Erythroblast (primary cell): ENCODE measurements at regions not wholly inside any gene's neighbourhood (a gene's known extent, or its start where the extent isn't known, plus 50 kb on each side); places are given as distances from the start of the nearest gene placed in this dataset.

Source experiments
- DNase-seq, 2 experiments: peaks; one replicate each; lab custom pipeline; 2025; lab: John Stamatoyannopoulos, UW
- GATA1 ChIP-seq: IDR thresholded peaks from 2 replicates; pipeline ENCODE4 v1.6.1; 2011; ENCODE audit warnings: low read depth, mild to moderate bottlenecking, control low read depth, low read length, moderate library complexity
- POLR2A ChIP-seq: IDR thresholded peaks from 2 replicates; pipeline ENCODE4 v1.6.1; 2011; ENCODE audit warnings: mild to moderate bottlenecking, low read length

DNA sequence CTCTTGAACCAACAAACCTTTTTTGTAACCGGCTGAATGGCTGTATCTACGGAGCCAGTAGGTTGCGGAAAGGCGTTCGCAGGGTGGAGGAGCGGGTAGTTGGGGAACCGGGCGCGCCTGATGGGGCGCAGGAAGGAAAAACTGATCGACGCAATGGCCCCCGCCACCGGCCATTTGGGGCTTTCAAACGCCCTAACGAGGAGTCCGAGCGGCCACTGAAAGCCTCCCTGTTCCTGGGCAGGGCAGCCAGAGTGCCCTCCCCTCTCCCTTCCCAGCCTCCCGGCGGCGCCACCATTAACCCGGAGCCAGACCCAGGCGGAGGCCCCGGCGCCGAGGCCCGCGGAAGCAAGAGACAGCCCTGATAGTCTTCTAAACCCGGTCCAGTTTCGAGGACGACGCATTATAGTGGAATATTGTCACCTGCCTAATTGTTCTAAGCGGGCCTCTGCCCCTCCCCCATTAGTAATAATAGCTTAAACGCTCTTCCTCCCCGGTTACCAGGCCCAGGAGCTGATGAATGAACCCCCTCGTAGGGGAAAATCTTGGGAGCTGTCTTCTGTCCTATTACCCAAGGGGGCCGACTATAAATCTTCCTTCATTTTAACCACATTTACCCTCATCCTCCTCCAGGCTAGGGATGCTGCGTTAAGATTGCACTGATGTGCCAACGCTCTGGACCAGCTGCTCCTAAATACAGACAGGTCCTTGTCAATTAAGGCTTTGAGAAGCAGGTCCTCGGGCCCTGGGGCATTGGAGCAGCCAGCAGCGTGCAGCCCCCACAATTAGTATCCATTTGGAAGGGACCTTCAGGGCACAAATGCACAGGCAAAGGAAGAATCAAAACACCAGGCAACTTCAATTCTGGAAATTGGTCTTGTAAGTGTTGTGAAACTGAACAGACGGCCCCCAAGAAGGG lies 61.6 kb upstream of the TMEM33 start:
- DNase-seq: no peak
- TF ChIP-seq POLR2A: no peak
- no peak for TF ChIP-seq GATA1

DNA sequence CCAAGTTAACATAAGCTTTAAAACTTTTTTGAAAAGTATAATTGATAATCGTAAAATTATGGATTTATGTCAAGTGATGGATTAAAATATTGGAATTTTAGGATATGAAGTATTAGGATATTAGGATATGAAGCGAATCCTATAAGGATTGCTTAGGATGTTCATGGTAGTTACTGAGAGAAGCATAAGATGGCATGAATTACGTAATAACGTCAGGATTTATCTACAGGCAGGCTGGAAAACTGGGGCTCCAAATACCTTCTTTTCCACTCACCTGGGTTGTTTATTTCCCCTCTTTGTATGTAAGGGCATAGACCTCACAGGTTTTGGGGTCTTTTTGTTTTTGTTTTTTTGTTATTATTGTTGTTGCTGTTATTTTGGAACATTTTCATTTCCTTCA lies 65.2 kb upstream of the TMEM33 start:
- no peak for TF ChIP-seq POLR2A
- no peak for TF ChIP-seq GATA1
- no peak for DNase-seq

DNA sequence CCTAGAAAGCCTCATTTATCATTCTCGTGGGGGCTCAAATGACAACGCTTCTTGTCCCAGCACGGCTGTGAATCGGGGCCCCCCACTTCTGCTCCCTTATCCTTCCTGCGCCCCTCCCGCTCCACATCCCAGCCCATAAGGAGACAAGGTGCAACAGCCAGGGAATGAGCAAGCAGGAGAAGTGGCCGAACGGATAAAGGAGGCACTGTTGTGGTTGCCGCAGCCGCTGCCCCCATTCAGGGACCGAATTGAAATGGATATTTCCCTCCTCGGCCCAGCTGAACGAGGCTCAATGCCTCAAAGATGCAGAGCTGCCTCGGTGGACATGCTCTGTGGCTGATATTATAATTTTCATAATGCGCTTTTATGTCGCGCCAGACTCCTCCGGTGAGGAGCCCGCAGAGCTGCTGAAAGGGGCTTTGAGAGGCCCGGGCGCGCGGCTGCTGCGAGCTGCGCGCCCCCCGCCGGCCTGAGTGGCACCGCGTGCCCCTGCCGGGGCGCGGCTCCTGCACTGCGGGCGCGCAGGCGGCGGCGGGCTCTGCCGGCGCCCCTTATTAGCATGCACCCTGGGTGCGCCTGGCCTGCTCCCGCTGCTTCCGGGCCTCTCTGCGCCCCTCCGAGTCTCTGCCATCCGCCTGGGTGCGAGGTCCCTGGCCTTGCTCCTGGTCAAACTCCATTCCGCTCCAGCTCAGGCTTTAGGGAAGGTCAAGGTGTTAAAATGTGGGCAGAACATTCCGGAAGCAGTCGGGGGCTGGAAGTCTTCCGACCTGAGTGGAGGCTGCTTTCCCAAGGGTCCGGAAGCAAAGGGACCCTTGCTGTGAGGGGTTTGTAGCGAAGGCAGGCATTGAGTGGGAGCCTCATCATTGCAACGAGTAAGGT lies 68.2 kb upstream of the TMEM33 start:
- no peak for DNase-seq
- TF ChIP-seq POLR2A (no peak), GATA1 (no peak)

DNA sequence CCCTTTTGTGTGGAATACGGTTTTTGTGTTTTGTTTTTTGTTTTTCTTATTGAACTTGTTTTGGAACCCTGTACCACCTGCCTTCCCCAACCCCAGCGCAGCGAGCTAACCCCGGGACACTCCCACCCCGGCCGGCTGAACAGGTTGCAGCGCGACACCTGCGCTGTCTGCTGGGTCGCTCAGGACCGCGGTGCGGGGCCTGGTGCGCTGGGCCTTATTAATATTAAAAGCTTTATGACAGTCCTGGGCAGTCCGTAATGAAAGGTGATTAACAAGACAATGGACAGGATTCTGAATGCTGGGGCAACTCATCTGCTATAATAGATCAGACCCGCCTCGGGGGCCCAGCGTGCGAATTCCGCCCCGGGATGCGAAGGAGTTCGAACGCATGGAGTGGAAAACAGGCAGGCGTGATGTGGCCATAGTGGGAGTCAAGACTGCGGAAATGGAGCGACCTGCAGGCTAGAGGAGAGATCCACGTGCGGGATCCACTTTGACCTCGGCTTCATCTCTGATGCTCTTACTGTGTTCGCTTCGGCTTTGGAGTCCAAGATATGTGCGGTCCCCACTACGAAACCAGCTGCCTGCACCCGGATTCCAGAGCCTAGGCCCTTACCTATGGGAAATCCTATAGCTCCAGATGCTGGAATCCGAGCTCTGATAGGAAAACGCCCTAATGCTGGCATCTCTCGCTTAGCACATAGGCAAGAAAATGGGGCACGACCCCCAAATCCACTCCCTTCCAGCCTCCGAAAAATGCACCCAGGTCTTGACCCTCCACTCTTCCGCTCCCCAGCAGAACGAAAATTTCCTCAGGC lies 69.0 kb upstream of the TMEM33 start:
- no peak for DNase-seq
- no peak for TF ChIP-seq GATA1
- no peak for TF ChIP-seq POLR2A

DNA sequence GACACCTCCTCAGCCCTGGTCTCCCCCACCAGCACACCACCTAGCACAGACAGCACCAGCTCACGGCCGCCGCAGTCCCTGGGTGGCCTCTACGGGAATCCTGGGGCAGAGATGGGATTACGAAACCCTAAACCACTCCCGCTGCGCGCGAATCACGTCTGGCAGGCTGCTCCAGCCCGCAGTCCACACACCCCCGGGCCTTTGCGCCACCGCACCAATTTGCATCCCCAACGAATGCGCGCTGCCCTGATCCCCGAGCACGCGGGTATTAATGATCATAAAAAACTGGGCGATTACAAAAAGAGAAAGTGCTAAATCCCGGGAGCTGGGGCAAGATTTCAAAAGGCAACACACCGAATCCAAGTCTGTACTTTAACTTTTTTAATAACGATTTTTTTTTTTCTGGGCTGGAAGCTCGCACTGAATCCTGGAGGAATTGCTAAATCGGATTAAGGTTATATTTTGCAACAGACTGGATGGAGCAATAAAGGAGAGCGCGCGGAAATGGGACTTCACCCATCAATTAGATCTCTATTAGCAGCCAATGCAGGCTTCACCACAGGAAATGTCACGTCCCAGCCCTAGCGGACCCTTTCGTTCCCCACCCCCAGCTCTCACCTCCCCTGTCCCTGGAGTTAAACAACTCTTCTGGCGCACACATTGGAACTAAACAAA lies 69.8 kb upstream of the TMEM33 start:
- TF ChIP-seq GATA1: no peak
- no peak for TF ChIP-seq POLR2A
- no peak for DNase-seq

DNA sequence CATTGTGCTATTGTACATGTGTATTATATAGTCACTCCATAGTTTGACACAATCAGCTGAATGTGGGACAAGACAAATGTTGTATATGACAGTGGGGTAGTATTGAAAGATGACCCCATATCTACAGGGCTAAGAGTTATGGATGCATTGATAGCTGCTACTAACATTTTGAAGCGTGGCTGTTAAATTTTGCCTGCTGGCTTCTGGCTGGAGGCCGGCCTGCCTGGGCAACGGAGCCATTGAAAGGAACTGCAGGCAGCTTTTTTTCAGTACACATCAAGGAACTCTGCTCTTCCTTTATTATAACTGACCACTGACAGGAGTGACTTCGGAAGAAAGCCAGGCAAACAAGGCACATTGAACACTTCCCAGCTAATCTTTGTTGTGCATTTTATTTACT lies 76.1 kb upstream of the TMEM33 start:
- no peak for DNase-seq
- TF ChIP-seq GATA1 (no peak), POLR2A (no peak)

DNA sequence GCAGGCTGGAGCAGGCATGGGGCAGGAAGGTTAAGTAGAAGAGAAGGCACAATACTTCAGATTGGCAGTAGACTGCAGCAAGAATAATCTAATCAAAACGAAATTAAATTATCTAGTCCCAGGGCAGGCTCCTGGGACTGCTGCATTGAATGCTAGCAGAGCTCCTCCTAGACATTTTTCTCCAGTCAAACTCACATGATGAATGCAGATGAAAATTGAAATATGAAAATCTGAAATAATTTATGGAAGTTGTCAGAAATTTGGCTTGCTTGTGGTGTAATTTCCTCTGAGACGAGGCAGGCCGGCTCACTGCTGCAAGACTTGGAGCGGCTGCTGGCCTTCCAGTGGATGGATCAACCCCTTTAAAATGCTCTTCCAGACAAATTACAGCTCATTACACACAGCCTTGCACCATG lies 78.0 kb upstream of the TMEM33 start:
- no peak for DNase-seq
- no peak for TF ChIP-seq GATA1
- no peak for TF ChIP-seq POLR2A

DNA sequence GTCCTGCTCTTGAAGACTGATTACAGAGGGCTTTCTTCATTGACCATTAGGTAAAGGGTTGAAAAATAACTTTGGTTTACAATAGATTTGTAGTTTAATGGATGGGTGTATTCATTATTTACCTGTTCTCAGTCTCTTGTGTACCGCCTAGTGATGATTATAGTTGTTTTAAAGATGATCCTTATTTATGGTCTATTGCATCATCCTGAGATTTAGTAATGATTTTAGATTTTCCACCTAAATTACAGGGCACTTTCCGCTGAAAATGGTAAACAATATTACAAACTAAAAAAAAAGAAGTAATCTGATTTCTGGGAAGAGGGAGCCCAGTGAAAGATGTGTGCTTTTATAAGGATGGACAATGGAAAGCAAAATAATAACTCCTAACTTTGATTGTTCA lies 78.4 kb upstream of the TMEM33 start:
- no peak for DNase-seq
- TF ChIP-seq POLR2A (no peak), GATA1 (no peak)

DNA sequence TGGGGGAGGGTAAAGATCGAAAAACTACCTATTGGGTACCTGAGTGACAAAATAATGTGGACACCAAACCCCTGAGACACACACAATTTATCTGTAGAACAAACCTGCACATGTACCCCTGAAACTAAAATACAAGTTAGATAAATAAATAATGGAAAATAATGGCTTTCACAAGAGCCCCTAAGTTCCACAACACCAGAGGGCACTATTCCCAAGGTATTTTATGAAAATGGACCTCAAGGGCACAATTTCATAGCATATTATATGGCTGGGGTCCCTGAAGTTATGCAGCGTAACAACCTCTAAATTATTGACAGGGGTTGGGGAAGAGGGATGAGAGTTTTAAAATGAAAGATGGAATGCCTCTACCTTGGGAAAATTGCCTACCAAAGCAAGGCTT lies 81.3 kb upstream of the TMEM33 start:
- no peak for DNase-seq
- TF ChIP-seq POLR2A: no peak
- no peak for TF ChIP-seq GATA1

DNA sequence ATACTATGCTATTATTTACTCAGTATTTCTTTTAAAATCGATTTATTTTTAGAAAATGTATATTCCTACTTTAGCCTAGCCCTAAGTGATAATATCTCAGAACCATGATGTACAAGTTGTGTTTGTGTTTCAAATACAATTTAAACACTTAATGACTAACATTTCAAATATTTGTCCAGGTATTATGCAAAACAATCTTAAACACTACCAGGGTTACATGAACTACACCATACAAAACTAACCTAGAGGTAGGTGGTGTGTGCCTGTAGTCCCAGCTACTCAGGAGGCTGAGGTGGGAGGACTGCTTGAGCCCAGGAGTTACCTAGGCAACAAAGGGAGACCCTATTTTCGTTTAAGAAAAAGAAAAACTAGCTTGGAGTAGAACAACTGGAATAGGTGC lies 83.0 kb upstream of the TMEM33 start:
- TF ChIP-seq POLR2A: no peak
- TF ChIP-seq GATA1: no peak
- no peak for DNase-seq

DNA sequence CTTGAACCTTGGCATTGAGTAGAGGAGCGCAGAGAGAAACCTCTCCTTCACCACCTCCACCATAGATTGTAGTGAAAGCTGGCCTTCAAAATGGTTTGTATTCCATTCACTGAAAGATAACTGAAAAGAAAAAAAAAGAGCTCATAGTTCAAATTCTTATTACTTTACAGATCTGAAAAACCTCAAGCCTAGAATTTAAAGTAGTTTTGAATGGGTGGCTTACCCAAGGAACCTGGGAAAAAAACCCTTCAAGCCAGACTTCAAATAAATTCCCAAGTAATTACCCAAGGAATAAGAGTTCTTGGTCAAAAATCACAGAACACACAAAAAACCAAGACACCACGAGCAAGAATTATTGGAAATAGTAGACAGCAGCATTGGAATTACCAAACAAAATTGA lies 83.6 kb upstream of the TMEM33 start:
- TF ChIP-seq POLR2A: no peak
- no peak for TF ChIP-seq GATA1
- DNase-seq: no peak

DNA sequence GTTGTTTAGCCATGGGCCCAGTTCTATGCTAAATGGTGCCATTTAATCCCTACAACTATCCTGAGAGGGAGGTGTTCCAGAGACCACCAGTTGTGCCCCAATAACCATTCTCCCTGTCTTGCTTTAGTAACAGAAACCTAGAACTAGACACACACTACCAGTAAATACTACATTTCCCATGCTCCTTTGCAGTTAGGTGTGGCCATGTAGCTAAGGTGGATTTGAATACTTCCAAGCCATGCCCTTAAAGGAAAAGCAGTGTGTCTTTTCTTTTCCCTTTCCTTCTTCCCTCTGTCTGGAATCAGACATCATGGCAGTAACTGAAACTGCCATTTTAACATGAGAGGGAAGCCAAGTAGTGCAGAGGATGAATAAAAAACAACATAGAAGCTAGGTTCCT lies 90.9 kb upstream of the TMEM33 start:
- TF ChIP-seq POLR2A (no peak), GATA1 (no peak)
- no peak for DNase-seq
